GM18868 (cell line): ENCODE measurements at regions not wholly inside any gene's neighbourhood (a gene's known extent, or its start where the extent isn't known, plus 50 kb on each side); places are given as distances from the start of the nearest gene placed in this dataset.
A peak's percentile ranks its signal among the peaks of the same experiment; 100 is the strongest.
"Not testable (repeated sequence)": the region's sequence is repeated elsewhere in the genome, so short reads cannot be mapped to it uniquely, and the experiment has no call there.

Experiments
- ATAC-seq: cut with Tn5 transposase; IDR thresholded peaks from one replicate; pipeline ENCODE4 v1.9.1; 2021; ENCODE audit warnings: mild to moderate bottlenecking, moderate library complexity; ENCODE audit not compliant: unreplicated experiment

DNA sequence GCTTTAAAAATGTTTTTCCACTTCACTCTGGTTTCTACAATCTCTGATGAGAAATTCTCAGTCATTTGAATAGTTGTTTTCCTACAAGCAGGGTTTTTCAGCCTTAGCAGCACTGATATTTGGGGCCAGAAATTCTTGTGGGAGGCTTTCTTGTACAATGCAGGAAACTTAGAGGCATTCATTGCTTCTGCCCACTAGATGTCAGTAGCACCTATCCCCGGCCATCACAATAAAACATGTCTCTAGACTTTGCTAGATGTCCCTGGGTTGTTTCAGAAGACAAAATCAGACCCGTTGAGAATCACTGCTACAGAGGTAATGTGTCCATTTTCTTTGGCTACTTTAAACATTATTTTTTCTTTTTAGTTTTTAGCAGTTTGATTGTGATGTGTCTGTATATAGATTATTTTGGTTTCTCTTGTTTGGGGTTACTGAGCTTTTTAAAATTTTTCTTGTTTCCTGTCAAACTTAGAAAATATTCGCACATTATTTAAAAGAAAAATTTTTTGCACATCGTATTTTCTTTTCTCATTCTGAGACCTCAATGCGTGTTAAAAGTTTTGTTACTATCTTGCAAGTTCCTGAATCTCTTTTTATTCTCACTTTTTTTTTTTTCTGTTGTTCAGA, 60.8 kb upstream of the CCDC179 start:
- peak; percentile 97 for ATAC-seq

- no peak for ATAC-seq
Observed at GRCh38 chr11:22922672-22923071, 62.4 kb upstream of the CCDC179 start.

DNA sequence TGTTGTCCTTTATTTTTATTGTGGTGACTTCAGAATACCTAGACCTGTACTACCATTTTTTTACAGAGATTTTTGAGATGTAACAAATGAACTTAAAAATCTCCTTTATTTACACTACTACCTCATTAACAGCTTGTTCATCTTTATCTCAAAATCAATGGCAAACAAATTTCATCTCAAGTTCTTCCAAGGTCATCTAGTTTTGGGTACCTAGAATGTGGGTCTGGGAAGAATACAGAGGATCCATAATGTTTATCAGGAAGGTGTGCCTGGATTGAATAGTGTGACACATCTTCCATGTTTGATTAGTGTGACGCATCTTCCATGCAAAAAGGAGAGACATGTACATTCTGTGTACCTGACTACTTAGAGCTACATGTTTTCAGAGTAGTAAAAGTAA, 63.3 kb upstream of the CCDC179 start:
- ATAC-seq = no peak

DNA sequence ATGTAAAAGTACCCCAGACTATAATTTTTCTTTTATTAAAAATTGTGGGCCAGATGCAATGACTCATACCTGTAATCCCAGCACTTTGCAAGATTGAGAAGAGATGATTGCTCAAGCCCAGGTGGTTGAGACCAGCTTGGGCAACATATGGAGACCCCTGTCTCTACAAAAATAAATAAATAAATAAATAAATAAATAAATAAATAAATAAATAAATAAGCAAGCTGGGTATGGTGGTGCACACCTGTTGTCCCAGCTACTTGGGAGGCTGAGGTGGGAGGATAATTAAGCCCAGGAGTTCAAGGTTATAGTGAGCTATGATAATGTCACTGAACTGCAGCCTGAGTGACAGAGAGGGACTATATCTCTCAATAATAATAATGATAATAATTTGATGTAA, 66.1 kb upstream of the CCDC179 start:
- ATAC-seq = no peak

DNA sequence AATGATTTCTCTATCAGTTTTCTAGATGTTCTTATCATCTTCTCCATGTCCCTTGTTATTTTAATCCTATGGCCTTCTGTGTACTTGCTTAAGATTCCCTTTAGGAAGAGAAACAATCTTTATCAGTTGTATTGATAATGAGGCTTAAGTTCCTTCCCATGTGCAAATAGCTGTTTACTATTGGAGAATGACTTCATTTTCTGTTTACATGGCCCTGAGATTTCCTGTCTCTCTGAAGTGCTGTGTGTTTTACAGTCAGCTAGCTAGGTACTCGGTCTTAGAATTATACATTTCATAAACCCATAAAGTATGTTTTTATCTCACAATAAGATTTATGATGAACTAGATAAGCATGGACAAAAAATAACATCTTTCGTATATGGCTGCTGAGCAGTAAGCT, 67.5 kb upstream of the CCDC179 start:
- no peak for ATAC-seq

DNA sequence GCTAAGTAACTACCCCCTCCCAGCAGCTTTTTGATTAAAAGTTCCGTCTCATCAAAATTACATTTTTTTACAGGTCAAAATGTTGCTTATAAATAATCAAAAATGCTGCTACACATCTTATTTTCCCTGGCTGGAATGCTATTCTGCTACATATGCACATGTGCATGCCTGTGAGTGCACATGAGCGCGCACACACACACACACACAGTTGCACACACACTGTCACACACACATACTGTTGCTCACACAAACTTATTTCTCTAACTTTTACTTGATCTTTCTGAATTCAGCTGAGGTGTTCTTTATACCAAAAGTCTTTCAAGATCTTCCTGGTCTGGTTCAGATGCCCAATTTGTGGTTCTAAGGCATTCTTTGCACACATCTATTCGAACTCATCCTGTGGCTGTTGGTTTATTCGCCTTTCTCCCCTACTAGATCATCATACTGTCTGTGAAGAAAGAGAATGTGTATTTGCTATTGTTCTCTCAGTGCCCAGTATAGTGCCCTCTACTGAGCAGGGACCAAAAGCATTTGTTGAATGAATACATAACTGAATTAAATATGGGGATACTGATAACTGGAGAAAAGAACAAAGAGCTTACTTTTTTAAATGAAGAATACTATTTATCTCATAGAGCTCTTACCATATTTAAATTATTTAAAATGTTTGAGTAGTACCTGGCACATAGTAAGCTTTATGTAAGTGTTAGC, 68.1 kb upstream of the CCDC179 start:
- no peak for ATAC-seq

- peak; percentile 94 for ATAC-seq
Observed at GRCh38 chr11:22930816-22931594, 70.7 kb upstream of the CCDC179 start.

- ATAC-seq = no peak
Observed at GRCh38 chr11:22938691-22939090, 78.4 kb upstream of the CCDC179 start.

DNA sequence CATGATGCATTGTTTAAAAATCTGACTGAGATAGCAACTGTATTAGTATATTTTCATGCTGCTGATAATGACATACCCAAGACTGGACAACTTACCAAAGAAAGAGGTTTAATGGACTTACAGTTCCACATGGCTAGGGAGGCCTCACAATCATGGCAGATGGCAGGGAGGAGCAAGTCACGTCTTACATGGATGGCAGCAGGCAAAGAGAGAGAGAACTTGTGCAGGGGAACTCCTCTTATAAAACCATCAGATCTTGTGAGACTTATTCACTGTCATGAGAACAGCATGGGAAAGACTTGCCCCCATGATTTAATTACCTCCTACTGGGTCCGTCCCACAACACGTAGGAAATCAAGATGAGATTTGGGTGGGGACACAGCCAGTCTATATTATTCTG, 81.3 kb upstream of the CCDC179 start:
- ATAC-seq = not testable (repeated sequence)

DNA sequence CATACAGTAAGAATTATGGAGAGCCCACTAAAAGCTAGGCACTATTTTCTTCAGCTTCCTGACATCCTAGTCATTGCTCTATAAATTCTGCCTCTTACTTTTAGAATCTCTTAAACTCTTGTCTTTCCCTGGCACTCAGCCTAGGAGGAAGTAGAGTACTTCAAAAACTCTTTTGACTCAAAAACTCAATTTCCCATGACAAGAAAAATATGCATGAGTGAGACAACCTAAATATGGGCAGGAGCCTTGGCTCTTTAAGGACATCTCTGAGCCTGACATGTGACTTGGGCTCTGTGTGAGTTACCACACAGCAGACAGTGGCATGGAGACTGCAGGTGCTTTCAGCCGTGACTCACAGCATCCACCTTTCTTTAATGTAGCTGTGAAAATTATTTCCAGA, 97.5 kb upstream of the CCDC179 start:
- ATAC-seq = no peak

DNA sequence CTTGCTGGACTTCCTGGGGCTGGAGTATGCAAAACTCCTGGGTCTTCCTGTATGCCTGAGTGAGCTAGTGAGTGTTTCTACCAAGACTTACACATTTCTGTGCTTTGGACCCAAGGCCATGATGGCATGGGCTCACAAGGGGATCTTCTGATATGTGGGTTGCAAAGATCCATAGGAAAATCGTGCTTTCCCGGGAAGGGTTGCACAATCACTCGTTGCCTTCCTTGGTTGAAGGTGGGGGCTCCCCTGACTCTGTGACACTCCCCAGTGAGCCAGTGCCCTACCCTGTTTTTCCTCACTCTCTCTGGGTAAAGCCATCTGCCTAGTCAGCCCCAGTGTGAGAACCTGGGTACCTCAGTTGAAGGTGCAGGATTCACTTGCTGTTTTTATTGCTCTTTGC, 114.0 kb upstream of the CCDC179 start:
- ATAC-seq = no peak

GRCh38 chr11:22976146-22976545, 115.9 kb upstream of the CCDC179 start:
- peak; percentile 81 for ATAC-seq

DNA sequence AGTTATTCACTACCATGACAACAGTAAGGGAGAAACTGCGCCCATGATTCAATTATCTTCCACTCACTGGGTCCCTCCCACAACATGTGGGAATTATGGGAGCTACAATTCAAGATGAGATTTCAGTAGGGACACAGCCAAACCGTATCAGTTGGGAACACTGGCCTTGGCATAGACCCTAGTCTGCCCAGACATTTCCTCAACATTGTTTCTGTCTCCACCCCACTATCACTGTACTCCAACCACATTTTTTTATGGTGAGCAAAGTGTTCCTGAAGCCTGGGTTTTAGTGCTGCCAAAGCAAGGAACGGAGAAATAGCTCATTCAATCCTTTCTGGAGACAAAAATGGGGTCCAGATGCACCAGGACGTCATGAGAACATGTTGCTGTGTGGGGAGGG, 122.6 kb upstream of the CCDC179 start:
- no peak for ATAC-seq

- no peak for ATAC-seq
Observed at GRCh38 chr11:22984045-22984444, 123.8 kb upstream of the CCDC179 start.

GRCh38 chr11:22989371-22989770, 129.1 kb upstream of the CCDC179 start:
- no peak for ATAC-seq

- no peak for ATAC-seq
Observed at GRCh38 chr11:22991196-22991595, 130.9 kb upstream of the CCDC179 start.

GRCh38 chr11:23006730-23007129, 146.5 kb upstream of the CCDC179 start:
- ATAC-seq = no peak

- no peak for ATAC-seq
Observed at GRCh38 chr11:23010790-23011335, 150.6 kb upstream of the CCDC179 start.

GRCh38 chr11:23012930-23013329, 152.7 kb upstream of the CCDC179 start:
- no peak for ATAC-seq

DNA sequence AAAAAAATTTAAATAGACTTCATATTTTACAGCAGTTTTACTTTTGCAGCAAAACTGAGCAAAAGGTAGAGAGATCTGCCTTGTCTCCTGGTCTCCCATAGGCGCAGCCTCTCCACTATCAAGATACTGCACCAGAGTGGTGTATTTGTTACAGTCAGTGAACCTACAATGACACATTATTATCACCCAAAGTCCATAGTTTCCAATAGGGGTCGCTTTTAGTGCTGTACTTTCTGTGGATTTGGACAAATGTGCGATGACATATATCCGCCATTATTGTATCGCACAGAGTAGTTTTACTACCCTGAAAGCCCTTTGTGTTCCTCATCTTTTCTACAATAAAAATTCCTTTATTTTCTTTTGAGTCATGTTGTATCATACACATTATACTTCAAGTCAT, 153.2 kb upstream of the CCDC179 start:
- no peak for ATAC-seq

GRCh38 chr11:23021287-23021863, 161.1 kb upstream of the CCDC179 start:
- peak; percentile 61 for ATAC-seq
